B cell (primary cell): ENCODE measurements at regions not wholly inside any gene's neighbourhood (a gene's known extent, or its start where the extent isn't known, plus 50 kb on each side); places are given as distances from the start of the nearest gene placed in this dataset.

ENCODE experiments used
- ATAC-seq: fragments of 200-7000 bp; cut with Tn5 transposase; one replicate; pipeline ENCODE4 v1.10.0; 2021; ENCODE audit warnings: low read depth, mild to moderate bottlenecking, moderate number of reproducible peaks, moderate library complexity
- CTCF ChIA-PET: fragments of 350-600 bp; sonication (Branson Sonifier 250); formaldehyde crosslinking; loops from one replicate; lab custom pipeline; 2021; ENCODE audit warnings: antibody characterized with exemption, inconsistent platforms; lab: Charles Lee
- POLR2A ChIA-PET: fragments of 350-600 bp; sonication (Branson Sonifier 250); formaldehyde crosslinking; loops from one replicate; lab custom pipeline; 2021; ENCODE audit warnings: antibody characterized with exemption; lab: Charles Lee
- DNase-seq: peaks from one replicate; pipeline ENCODE4 v3.0.0; 2013
- H2AFZ ChIP-seq: 2 replicates; pipeline ENCODE4 v1.6.1; 2012; ENCODE audit warnings: mild to moderate bottlenecking, low read depth, low read length; ENCODE audit not compliant: insufficient read depth, poor library complexity, severe bottlenecking
- H3K27ac ChIP-seq, 2 donors: 1 replicate in 1 of 2; 2 replicates in 1 of 2; pipeline ENCODE4 v1.5.1; 2012 to 2013; ENCODE audit warnings: low read length in 2 of 2, mild to moderate bottlenecking in 2 of 2, moderate library complexity in 1 of 2
- H3K27me3 ChIP-seq, 4 experiments: fragments of 200-600 bp in 1 of 4; sonication (generic) in 1 of 4; replicated peaks in 1 of 4; 1 replicate in 2 of 4; 2 replicates in 2 of 4; pipeline versions ENCODE4 v1.6.1 to v1.7.0; 2013 to 2016; ENCODE audit warnings: low read length in 3 of 4, mild to moderate bottlenecking in 2 of 4, mixed read lengths in 1 of 4, moderate library complexity in 1 of 4; ENCODE audit not compliant: insufficient read depth in 4 of 4, control insufficient read depth in 3 of 4; ENCODE audit errors: control extremely low read depth in 1 of 4
- H3K36me3 ChIP-seq, 2 experiments: replicated peaks in 1 of 2; 1 replicate in 1 of 2; 2 replicates in 1 of 2; pipeline versions ENCODE4 v1.6.1 to v1.7.1; 2013; ENCODE audit warnings: low read length in 1 of 2; ENCODE audit not compliant: insufficient read depth in 2 of 2, control insufficient read depth in 1 of 2; ENCODE audit errors: control extremely low read depth in 1 of 2, extremely low read depth in 1 of 2
- H3K4me1 ChIP-seq, 2 donors: fragments of 200-600 bp in 1 of 2; sonication (generic) in 1 of 2; 1 replicate in 1 of 2; 2 replicates in 1 of 2; pipeline versions ENCODE4 v1.5.1 to v1.6.1; 2013 to 2017; ENCODE audit warnings: low read length in 2 of 2; ENCODE audit not compliant: control insufficient read depth in 2 of 2, insufficient read depth in 2 of 2
- H3K4me2 ChIP-seq: replicated peaks from 2 replicates; pipeline ENCODE3; 2012; ENCODE audit warnings: mild to moderate bottlenecking, low read depth, low read length; ENCODE audit not compliant: poor library complexity, severe bottlenecking
- H3K4me3 ChIP-seq, 5 experiments: fragments of 200-600 bp in 1 of 5; sonication (generic) in 1 of 5; 1 replicate in 3 of 5; 2 replicates in 2 of 5; pipeline versions ENCODE4 v1.5.1 to v1.7.0; 2011 to 2016; ENCODE audit warnings: low read length in 4 of 5, mild to moderate bottlenecking in 4 of 5, low read depth in 2 of 5, control low read depth in 1 of 5, moderate library complexity in 1 of 5; ENCODE audit not compliant: insufficient read depth in 1 of 5; ENCODE audit errors: control extremely low read depth in 1 of 5, extremely low read depth in 1 of 5
- H3K79me2 ChIP-seq: fragments of 200-600 bp; sonication (generic); one replicate; pipeline ENCODE4 v1.6.0; 2016; ENCODE audit warnings: low read length; ENCODE audit not compliant: control insufficient read depth, insufficient read depth
- H3K9ac ChIP-seq: fragments of 200-600 bp; sonication (generic); 2 replicates; pipeline ENCODE4 v1.6.1; 2017; ENCODE audit warnings: mild to moderate bottlenecking, low read length, moderate library complexity
- H3K9me3 ChIP-seq, 3 donors: one replicate each; pipeline versions ENCODE4 v1.6.1 to v1.7.1; 2013; ENCODE audit warnings: low read length in 2 of 3; ENCODE audit not compliant: control insufficient read depth in 2 of 3, insufficient read depth in 1 of 3; ENCODE audit errors: control extremely low read depth in 1 of 3
- H4K20me1 ChIP-seq: 2 replicates; pipeline ENCODE4 v1.6.0; 2012; ENCODE audit warnings: mild to moderate bottlenecking, low read length; ENCODE audit not compliant: insufficient read depth, control insufficient read depth, poor library complexity, severe bottlenecking
- H3K27ac Mint-ChIP-seq: one replicate; pipeline ENCODE4 v1.8.0; 2021; ENCODE audit warnings: mixed read lengths
- H3K27me3 Mint-ChIP-seq: one replicate; pipeline ENCODE4 v1.8.0; 2021; ENCODE audit warnings: mixed read lengths
- H3K4me1 Mint-ChIP-seq: one replicate; pipeline ENCODE4 v1.8.0; 2021; ENCODE audit warnings: mixed read lengths
- H3K4me3 Mint-ChIP-seq: one replicate; pipeline ENCODE4 v1.8.0; 2021; ENCODE audit warnings: mixed read lengths
- H3K9me3 Mint-ChIP-seq: one replicate; pipeline ENCODE4 v1.8.0; 2022; ENCODE audit warnings: mixed read lengths; ENCODE audit not compliant: insufficient read depth
- EZH2 ChIP-seq: IDR thresholded peaks from 2 replicates; pipeline ENCODE4 v1.6.1; 2012; ENCODE audit warnings: borderline replicate concordance, low read depth, mild to moderate bottlenecking, moderate library complexity, low read length; ENCODE audit not compliant: insufficient read depth, poor library complexity, severe bottlenecking
- WGBS: methylation state at CpG from one replicate; pipeline ENCODE4 v1.1.5; 2013; ENCODE audit warnings: missing lambda C conversion rate; ENCODE audit not compliant: insufficient coverage; 5-methylcytosine and 5-hydroxymethylcytosine counted together
- intact Hi-C: fragments of 100-400 bp; cut with micrococcal nuclease; formaldehyde crosslinking; loops from one replicate; pipeline ENCODE4 v1.10.0; 2022
- TF ChIP-seq, protein P1 (sequence below): fragments of 200-600 bp; IDR thresholded peaks from one replicate; pipeline ENCODE4 v1.8.0; 2022; ENCODE audit warnings: antibody characterized with exemption, mild to moderate bottlenecking

DNA sequence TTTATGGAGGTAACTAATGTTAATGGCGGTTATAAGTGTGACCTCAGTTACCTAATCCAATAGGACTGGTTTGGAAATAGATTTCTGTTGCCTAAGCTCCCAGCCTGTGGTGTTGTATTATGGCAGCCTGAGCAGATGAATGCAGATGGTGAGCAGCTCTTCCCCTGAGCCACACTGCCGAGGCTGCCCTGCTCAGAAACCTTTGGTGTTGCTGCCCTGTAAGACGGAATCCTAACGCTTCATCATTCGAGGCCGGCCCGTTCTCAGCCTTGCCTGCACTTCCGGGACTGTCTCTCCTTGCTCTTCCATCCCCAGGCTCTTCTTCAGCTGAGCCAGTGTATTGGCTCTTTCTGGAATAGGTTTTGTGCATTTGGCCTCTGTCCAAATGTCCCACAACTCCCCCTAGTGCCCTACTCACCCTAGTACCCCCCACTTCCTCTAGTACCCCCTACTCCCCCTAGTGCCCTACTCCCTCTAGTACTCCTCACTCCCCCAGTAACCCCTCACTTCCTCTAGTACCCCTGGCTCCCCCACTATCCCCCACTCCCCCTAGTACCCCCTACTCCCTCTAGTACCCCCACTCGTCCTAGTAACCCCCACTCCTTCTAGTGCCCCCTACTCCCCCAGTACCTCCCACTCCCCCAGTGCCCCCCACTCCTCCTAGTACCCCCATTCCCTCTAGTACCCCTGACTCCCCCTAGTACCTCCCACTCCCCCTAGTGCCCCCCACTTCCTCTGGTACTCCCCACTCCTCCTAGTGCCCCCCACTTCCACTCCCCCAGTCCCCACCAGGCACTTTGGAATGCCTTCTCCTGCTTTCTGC is 106.0 kb upstream of the TAF1B start:
- intact Hi-C loops = no loop called here
- Histone ChIP-seq H3K9me3 (peaks cover 0 to 14% (median 0%) of the 10 kb centered on the region in 3 donors), H3K36me3 (no peaks in the 10 kb centered on the region), H3K27me3 (peaks cover 0 to 3% (median 0%) of the 10 kb centered on the region in 4 experiments), H3K4me1 (peaks cover 0 to 13% of the 10 kb centered on the region in 2 donors), H4K20me1 (no peaks in the 10 kb centered on the region), H3K9ac (no peak overlapping the region), H3K79me2 (no peaks in the 10 kb centered on the region), H3K4me3 (no peak overlapping the region), H3K4me2 (no peak overlapping the region), H3K27ac (no peak overlapping the region), H2AFZ (no peak overlapping the region)
- H3K27me3 Mint-ChIP-seq = no peaks in the 10 kb centered on the region
- no peak for ATAC-seq
- POLR2A ChIA-PET = no interaction called here
- H3K9me3 Mint-ChIP-seq = peaks cover 5% of the 10 kb centered on the region
- CTCF ChIA-PET = no interaction called here
- no peak overlapping the region for H3K27ac Mint-ChIP-seq
- WGBS = 93% methylated on average over 7 of the region's 9 CpGs
- H3K4me1 Mint-ChIP-seq = peaks cover 9% of the 10 kb centered on the region
- no peak for TF ChIP-seq EZH2
- TF ChIP-seq, protein P1, sequence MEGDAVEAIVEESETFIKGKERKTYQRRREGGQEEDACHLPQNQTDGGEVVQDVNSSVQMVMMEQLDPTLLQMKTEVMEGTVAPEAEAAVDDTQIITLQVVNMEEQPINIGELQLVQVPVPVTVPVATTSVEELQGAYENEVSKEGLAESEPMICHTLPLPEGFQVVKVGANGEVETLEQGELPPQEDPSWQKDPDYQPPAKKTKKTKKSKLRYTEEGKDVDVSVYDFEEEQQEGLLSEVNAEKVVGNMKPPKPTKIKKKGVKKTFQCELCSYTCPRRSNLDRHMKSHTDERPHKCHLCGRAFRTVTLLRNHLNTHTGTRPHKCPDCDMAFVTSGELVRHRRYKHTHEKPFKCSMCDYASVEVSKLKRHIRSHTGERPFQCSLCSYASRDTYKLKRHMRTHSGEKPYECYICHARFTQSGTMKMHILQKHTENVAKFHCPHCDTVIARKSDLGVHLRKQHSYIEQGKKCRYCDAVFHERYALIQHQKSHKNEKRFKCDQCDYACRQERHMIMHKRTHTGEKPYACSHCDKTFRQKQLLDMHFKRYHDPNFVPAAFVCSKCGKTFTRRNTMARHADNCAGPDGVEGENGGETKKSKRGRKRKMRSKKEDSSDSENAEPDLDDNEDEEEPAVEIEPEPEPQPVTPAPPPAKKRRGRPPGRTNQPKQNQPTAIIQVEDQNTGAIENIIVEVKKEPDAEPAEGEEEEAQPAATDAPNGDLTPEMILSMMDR = no peak
- no peak for DNase-seq
- no peak overlapping the region for H3K4me3 Mint-ChIP-seq

DNA sequence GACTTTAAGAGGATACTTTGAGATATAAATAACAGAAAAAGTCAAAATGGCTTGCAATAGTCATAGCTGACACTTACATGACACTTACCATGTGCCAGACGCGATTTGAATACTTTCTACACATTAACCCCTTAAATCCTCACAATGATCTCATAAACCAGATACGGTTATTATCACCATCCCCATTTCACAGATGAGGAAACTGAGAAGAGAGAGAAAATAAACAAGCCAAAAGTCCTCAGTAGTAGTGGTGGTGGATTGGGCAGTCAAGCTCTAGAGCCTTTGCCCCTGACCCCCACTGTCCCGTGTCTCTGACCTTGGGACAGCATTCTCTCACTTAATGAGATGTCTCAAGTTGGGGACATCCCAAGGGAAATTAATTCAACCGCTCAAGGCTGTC is 105.2 kb upstream of the TAF1B start:
- peaks cover 9% of the 10 kb centered on the region for H3K4me1 Mint-ChIP-seq
- Histone ChIP-seq H2AFZ (no peak overlapping the region), H3K27me3 (peaks cover 0 to 3% (median 0%) of the 10 kb centered on the region in 4 experiments), H4K20me1 (no peaks in the 10 kb centered on the region), H3K36me3 (no peaks in the 10 kb centered on the region), H3K4me1 (peaks cover 0 to 13% of the 10 kb centered on the region in 2 donors), H3K4me3 (no peak overlapping the region), H3K9me3 (peaks cover 0 to 14% (median 0%) of the 10 kb centered on the region in 3 donors), H3K79me2 (no peaks in the 10 kb centered on the region), H3K4me2 (no peak overlapping the region), H3K9ac (no peak overlapping the region), H3K27ac (no peak overlapping the region)
- no CpG with 5 or more reads among the region's 5 CpGs for WGBS
- CTCF ChIA-PET = no interaction called here
- peaks cover 5% of the 10 kb centered on the region for H3K9me3 Mint-ChIP-seq
- intact Hi-C loops = no loop called here
- no peak overlapping the region for H3K4me3 Mint-ChIP-seq
- DNase-seq = no peak
- ATAC-seq = no peak
- H3K27ac Mint-ChIP-seq = no peak overlapping the region
- no peaks in the 10 kb centered on the region for H3K27me3 Mint-ChIP-seq
- no peak for TF ChIP-seq EZH2
- TF ChIP-seq, protein P1 = no peak
- POLR2A ChIA-PET = no interaction called here
